HEK293 (cell line): ENCODE measurements at regions not wholly inside any gene's neighbourhood (a gene's known extent, or its start where the extent isn't known, plus 50 kb on each side); places are given as distances from the start of the nearest gene placed in this dataset.

ENCODE experiments used
- CTCF ChIP-seq: fragments of 450-650 bp; formaldehyde crosslinking; IDR thresholded peaks from 2 replicates; pipeline ENCODE4 v1.5.1; 2016; ENCODE audit warnings: missing biosample characterization, missing genetic modification characterization
- TRIM28 ChIP-seq: IDR thresholded peaks from 2 replicates; pipeline ENCODE4 v1.6.1; 2011; ENCODE audit warnings: low read length, control low read depth, borderline replicate concordance
- ZNF274 ChIP-seq, 2 experiments: fragments of 200-500 bp in 1 of 2; fragments of 450-650 bp in 1 of 2; sonication (Bioruptor generic) in 1 of 2; formaldehyde crosslinking in 1 of 2; IDR thresholded peaks; 2 replicates each; pipeline versions ENCODE4 v1.5.1 to v1.6.1; 2014 to 2016; ENCODE audit warnings: borderline replicate concordance in 1 of 2, inconsistent platforms in 1 of 2, low read length in 1 of 2, missing biosample characterization in 1 of 2, missing genetic modification characterization in 1 of 2
- ZNF571 ChIP-seq: fragments of 450-650 bp; formaldehyde crosslinking; IDR thresholded peaks from 2 replicates; pipeline ENCODE4 v1.5.0; 2017; ENCODE audit warnings: missing biosample characterization, missing genetic modification characterization
- ZNF580 ChIP-seq: fragments of 450-650 bp; formaldehyde crosslinking; IDR thresholded peaks from 2 replicates; pipeline ENCODE4 v1.5.1; 2016; ENCODE audit warnings: missing biosample characterization, missing genetic modification characterization
- ZNF747 ChIP-seq: fragments of 450-650 bp; formaldehyde crosslinking; IDR thresholded peaks from 2 replicates; pipeline ENCODE4 v1.5.1; 2016; ENCODE audit warnings: missing biosample characterization, missing genetic modification characterization

- TF ChIP-seq CTCF (tag by site-specific recombination) (no peak), ZNF571 (tag by site-specific recombination) (no peak), ZNF274 (IDR thresholded peaks at IDR 0.05; ENCODE audit: low read length) (no peak), ZNF274 (tag by site-specific recombination; IDR thresholded peaks at IDR 0.05; ENCODE audit: borderline replicate concordance) (no peak), TRIM28 (no peak), ZNF580 (no peak), ZNF747 (tag by site-specific recombination) (no peak)
Observed at GRCh38 chr6:170151804-170152123, 139.1 kb downstream of the DLL1 start.
